Pancreas (tissue), 10 donors: ENCODE measurements at regions not wholly inside any gene's neighbourhood (a gene's known extent, or its start where the extent isn't known, plus 50 kb on each side); places are given as distances from the start of the nearest gene placed in this dataset.
A peak's percentile ranks its signal among the peaks of the same experiment; 100 is the strongest.
"Not testable (repeated sequence)": the region's sequence is repeated elsewhere in the genome, so short reads cannot be mapped to it uniquely, and the experiment has no call there.

Experiments used
- ATAC-seq, 4 donors: fragments of 200-7000 bp; cut with Tn5 transposase; one replicate each; pipeline versions ENCODE4 v1.8.0 to v1.9.1; 2020; ENCODE audit warnings: mild to moderate bottlenecking in 4 of 4, moderate library complexity in 4 of 4
- DNase-seq, 6 donors: peaks; one replicate each; pipeline ENCODE4 v3.0.0-alpha.2; 2020
- FAIRE-seq: peaks from 2 replicates; lab custom pipeline; 2012; peaks lifted over from hg19 to GRCh38; lab: Jason Lieb, UNC
- H3K27ac ChIP-seq, 4 donors: fragments of 200-600 bp; sonication (generic); 1 replicate in 3 of 4; 2 replicates in 1 of 4; pipeline versions ENCODE4 v1.5.0 to v1.8.0; 2020
- H3K27me3 ChIP-seq, 4 donors: fragments of 200-600 bp; one replicate each; pipeline ENCODE4 v1.8.0; 2021
- H3K36me3 ChIP-seq, 3 donors: fragments of 200-600 bp; sonication (generic) in 1 of 3; one replicate each; pipeline versions ENCODE4 v1.5.0 to v1.8.0; 2020 to 2021
- H3K4me1 ChIP-seq, 3 donors: fragments of 200-600 bp; one replicate each; pipeline ENCODE4 v1.8.0; 2021
- H3K4me3 ChIP-seq, 4 donors: fragments of 200-600 bp; sonication (generic) in 2 of 4; one replicate each; pipeline versions ENCODE4 v1.5.0 to v1.8.0; 2020 to 2021
- H3K9me3 ChIP-seq, 4 donors: fragments of 200-600 bp; one replicate each; pipeline ENCODE4 v1.8.0; 2021
- CTCF ChIP-seq, 4 donors: fragments of 200-600 bp; sonication (generic) in 3 of 4; IDR thresholded peaks; one replicate each; pipeline versions ENCODE4 v1.5.0 to v1.8.0; 2021; ENCODE audit warnings: antibody characterized with exemption in 4 of 4
- WGBS, 2 donors: extraction: QIAGEN DNeasy Blood & Tissue Kit; methylation state at CpG; one replicate each; pipeline ENCODE4 v1.1.7; 2013; 5-methylcytosine and 5-hydroxymethylcytosine counted together
- intact Hi-C, 3 donors: fragments of 100-400 bp; cut with DNase I; formaldehyde crosslinking; loops; one replicate each; pipeline versions ENCODE4 v1.11.1 to v1.14.2; 2022
- donor health status: healthy with polysubstance abuse.
- donor health status: DM: no; HTN: no; CAD: no; lungs with moderate emphysema.
- donor health status: DM: no; HTN: no; CAD: no.
- donor health status: control.
- donor health status: control.
- donor health status: Bipolar disorder and iron deficiency.
- donor health status: DM: yes; HTN: yes; CAD: no.
- donor health status: DM: no; HTN: no; CAD: no.
- donor health status: DM: no; HTN: no; CAD: no.
- donor health status: DM: yes; HTN: yes; CAD: no.

DNA sequence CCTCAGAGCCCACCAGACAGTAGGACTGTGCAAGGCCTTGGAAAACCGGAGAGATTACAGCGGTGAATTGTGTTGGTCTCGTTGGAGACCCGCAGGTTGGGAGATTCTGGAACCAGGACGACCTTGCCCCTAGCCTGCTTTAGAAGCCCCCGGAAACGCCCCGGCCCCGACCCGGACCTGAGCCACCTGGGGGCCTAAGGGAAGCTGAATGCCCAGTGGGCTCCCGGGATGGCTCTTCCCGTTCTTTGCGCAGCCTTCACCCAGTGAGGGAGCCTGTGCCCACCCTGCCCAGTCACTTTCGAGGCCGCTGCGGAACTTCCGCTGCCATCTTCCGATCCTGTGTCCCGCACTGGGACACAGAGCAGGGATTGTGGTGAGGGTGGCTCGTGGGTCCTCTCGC, 254.4 kb downstream of the FAM72C start:
- DNase-seq (no peak), ATAC-seq (no peak), FAIRE-seq (no peak)
- TF ChIP-seq CTCF (IDR thresholded peaks at IDR 0.05) = no peak
- no peak overlapping the region for H3K4me3 ChIP-seq
- H3K36me3 ChIP-seq = no peaks in the 10 kb centered on the region
- H3K9me3 ChIP-seq = no peaks in the 10 kb centered on the region
- H3K27ac ChIP-seq = no peak overlapping the region
- no peaks in the 10 kb centered on the region for H3K4me1 ChIP-seq
- intact Hi-C loops = no loop called here
- H3K27me3 ChIP-seq = no peaks in the 10 kb centered on the region
- 44 to 61% methylated on average over 21 of the region's 21 CpGs for WGBS, 2 donors

- FAIRE-seq, H3K27ac ChIP-seq, H3K4me1 ChIP-seq, H3K9me3 ChIP-seq, H3K36me3 ChIP-seq, ATAC-seq, intact Hi-C loops, H3K4me3 ChIP-seq, H3K27me3 ChIP-seq, DNase-seq: not testable (repeated sequence)
- 53 to 70% methylated on average over 4 of the region's 4 CpGs for WGBS, 2 donors
These were observed 256.9 kb downstream of the FAM72C start for GRCh38 chr1:143714913-143715312.

- peak in 1 of 6 donors; percentile 47 for DNase-seq
- H3K27ac ChIP-seq, intact Hi-C loops, H3K4me1 ChIP-seq, H3K27me3 ChIP-seq, H3K36me3 ChIP-seq, FAIRE-seq, H3K4me3 ChIP-seq, H3K9me3 ChIP-seq: not testable (repeated sequence)
- peak in 2 of 4 donors; percentile 34 to 40 for TF ChIP-seq CTCF (IDR thresholded peaks at IDR 0.05)
- WGBS, 2 donors = 27 to 34% methylated on average over 10 of the region's 10 CpGs
- ATAC-seq = peak in 3 of 4 donors; percentile 40 to 85 (median 78)
These were observed 262.1 kb downstream of the FAM72C start for GRCh38 chr1:143709606-143710259.

DNA sequence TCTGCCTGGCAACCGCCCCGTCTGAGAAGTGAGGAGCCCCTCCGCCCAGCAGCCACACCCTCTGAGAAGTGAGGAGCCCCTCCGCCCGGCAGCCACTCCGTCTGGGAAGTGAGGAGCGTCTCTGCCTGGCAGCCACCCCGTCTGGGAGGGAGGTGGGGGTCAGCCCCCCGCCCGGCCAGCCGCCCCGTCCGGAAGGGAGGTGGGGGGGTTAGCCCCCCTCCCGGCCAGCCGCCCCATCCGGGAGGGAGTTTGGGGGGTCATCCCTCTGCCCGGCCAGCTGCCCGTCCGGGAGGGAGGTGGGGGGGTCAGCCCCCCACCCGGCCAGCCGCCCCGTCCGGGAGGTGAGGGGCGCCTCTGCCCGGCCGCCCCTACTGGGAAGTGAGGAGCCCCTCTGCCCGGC, 269.0 kb downstream of the FAM72C start:
- ATAC-seq, H3K36me3 ChIP-seq, H3K27ac ChIP-seq, FAIRE-seq, H3K4me1 ChIP-seq, intact Hi-C loops, H3K9me3 ChIP-seq, H3K4me3 ChIP-seq: not testable (repeated sequence)
- 82 to 84% methylated on average over 6 to 21 of the region's 27 CpGs for WGBS, 2 donors
- peak in 1 of 6 donors; percentile 49 for DNase-seq
- peaks cover 0 to 21% (median 0%) of the 10 kb centered on the region in 4 donors for H3K27me3 ChIP-seq

- Histone ChIP-seq H3K27me3 (peaks cover 0 to 37% (median 0%) of the 10 kb centered on the region in 4 donors), H3K27ac (no peak overlapping the region), H3K9me3 (no peaks in the 10 kb centered on the region), H3K4me3 (no peak overlapping the region), H3K4me1 (no peaks in the 10 kb centered on the region), H3K36me3 (no peaks in the 10 kb centered on the region)
- no peak for TF ChIP-seq CTCF (IDR thresholded peaks at IDR 0.05)
- ATAC-seq (no peak), DNase-seq (no peak), FAIRE-seq (no peak)
- 5 to 6% methylated on average over 20 of the region's 20 CpGs for WGBS, 2 donors
- intact Hi-C loops = no loop called here
These were observed 272.1 kb downstream of the FAM72C start for GRCh38 chr1:143699731-143700130.

DNA sequence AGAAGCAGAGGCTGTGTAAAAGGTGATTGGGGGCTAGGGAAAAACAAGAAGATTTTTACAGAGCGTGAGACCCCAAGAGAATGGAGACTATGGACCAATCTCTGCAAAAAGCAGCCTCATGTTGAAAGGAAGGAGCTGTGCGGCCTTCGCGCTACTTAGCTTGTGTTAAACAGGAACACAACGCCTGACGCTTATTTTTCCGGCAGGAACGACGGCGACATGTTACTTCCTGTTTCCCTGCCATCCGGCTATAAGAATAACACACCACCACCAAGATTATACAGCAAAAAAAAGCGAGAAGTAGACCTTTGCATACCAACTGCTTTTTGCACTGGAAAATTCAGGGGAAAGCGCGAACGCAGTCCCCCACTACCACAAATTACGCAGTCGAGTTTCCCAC, 272.7 kb downstream of the FAM72C start:
- FAIRE-seq (no peak), ATAC-seq (peak in 2 of 4 donors; percentile 30 to 60), DNase-seq (no peak)
- Histone ChIP-seq H3K36me3 (no peaks in the 10 kb centered on the region), H3K27me3 (peaks cover 0 to 43% (median 0%) of the 10 kb centered on the region in 4 donors), H3K27ac (no peak overlapping the region), H3K4me3 (no peak overlapping the region), H3K4me1 (no peaks in the 10 kb centered on the region), H3K9me3 (no peaks in the 10 kb centered on the region)
- 10% methylated on average over 17 of the region's 17 CpGs for WGBS, 2 donors
- intact Hi-C loops = no loop called here
- no peak for TF ChIP-seq CTCF (IDR thresholded peaks at IDR 0.05)
